A549 (cell line): ENCODE measurements at regions not wholly inside any gene's neighbourhood (a gene's known extent, or its start where the extent isn't known, plus 50 kb on each side); places are given as distances from the start of the nearest gene placed in this dataset.

Experiments
- ATAC-seq, 2 experiments: fragments of 200-7000 bp in 1 of 2; fragments of >200 bp in 1 of 2; cut with Nextera tagmentation in 1 of 2; cut with Tn5 transposase in 1 of 2; 3 replicates each; pipeline versions ENCODE4 v1.8.0 to v1.9.1; 2018 to 2020; ENCODE audit warnings: mild to moderate bottlenecking in 1 of 2, moderate library complexity in 1 of 2
- CTCF ChIA-PET: fragments of 300-600 bp; sonication (Branson Sonifier 250); formaldehyde crosslinking; extraction: SDS; loops from one replicate; lab custom pipeline; 2021; ENCODE audit warnings: antibody characterized with exemption, inconsistent platforms; lab: Yijun Ruan, JAX
- POLR2A ChIA-PET: fragments of 350-600 bp; formaldehyde crosslinking; extraction: SDS; loops from one replicate; lab custom pipeline; 2021; ENCODE audit warnings: antibody characterized with exemption, inconsistent platforms; lab: Yijun Ruan, JAX
- DNase-seq, 2 experiments: peaks; one replicate each; pipeline versions ENCODE4 v3.0.0 to v3.0.0-alpha.2; 2011 to 2016; ENCODE audit warnings: low read depth in 1 of 2, low spot score in 1 of 2
- FAIRE-seq: peaks from 2 replicates; lab custom pipeline; 2011; peaks lifted over from hg19 to GRCh38; lab: Jason Lieb, UNC
- H3K27ac ChIP-seq, 2 experiments: fragments of >200 bp; sonication (Bioruptor Twin); formaldehyde crosslinking; 3 replicates each; pipeline ENCODE4 v1.5.1; 2016 to 2017
- H3K4me1 ChIP-seq: fragments of >200 bp; sonication (Bioruptor Twin); formaldehyde crosslinking; 3 replicates; pipeline ENCODE4 v1.6.1; 2016
- H3K4me2 ChIP-seq: fragments of >200 bp; sonication (Bioruptor Twin); formaldehyde crosslinking; 3 replicates; pipeline ENCODE4 v1.6.1; 2016
- H3K4me3 ChIP-seq: fragments of >200 bp; sonication (Bioruptor Twin); formaldehyde crosslinking; 3 replicates; pipeline ENCODE4 v1.5.1; 2016
- H3K9me3 ChIP-seq: fragments of >200 bp; sonication (Bioruptor Twin); formaldehyde crosslinking; 3 replicates; pipeline ENCODE4 v1.6.1; 2016
- BHLHE40 ChIP-seq: IDR thresholded peaks from 2 replicates; pipeline ENCODE4 v1.6.1; 2012; ENCODE audit warnings: low read depth, low read length, inconsistent platforms
- CHD4 ChIP-seq: fragments of 200-600 bp; sonication (generic); IDR thresholded peaks from 2 replicates; pipeline ENCODE4 v1.6.1; 2016; ENCODE audit warnings: antibody characterized with exemption, mild to moderate bottlenecking, borderline replicate concordance
- EHF ChIP-seq: fragments of 250-450 bp; sonication (Bioruptor Pico); IDR thresholded peaks from 2 replicates; pipeline ENCODE4 v1.5.0; 2020; ENCODE audit warnings: mild to moderate bottlenecking
- EHMT2 ChIP-seq: fragments of 200-600 bp; sonication (generic); IDR thresholded peaks from 2 replicates; pipeline ENCODE4 v1.6.1; 2016; ENCODE audit warnings: antibody characterized with exemption, low read depth, mild to moderate bottlenecking, moderate library complexity
- EP300 ChIP-seq, 2 experiments: fragments of >200 bp; sonication (Bioruptor Twin); formaldehyde crosslinking; IDR thresholded peaks; 2 replicates in 1 of 2; 3 replicates in 1 of 2; pipeline ENCODE4 v1.6.1; 2016 to 2017
- FOSB ChIP-seq: fragments of 250-450 bp; sonication (Bioruptor Pico); IDR thresholded peaks from 2 replicates; pipeline ENCODE4 v1.5.0; 2020; ENCODE audit warnings: mild to moderate bottlenecking, moderate library complexity
- FOSL2 ChIP-seq, 2 experiments: fragments of 450-650 bp in 1 of 2; fragments of >200 bp in 1 of 2; sonication (Bioruptor Twin) in 1 of 2; formaldehyde crosslinking; IDR thresholded peaks; 2 replicates each; pipeline versions ENCODE4 v1.5.0 to v1.6.1; 2016 to 2020; ENCODE audit warnings: mild to moderate bottlenecking in 1 of 2, moderate library complexity in 1 of 2
- HDAC2 ChIP-seq: fragments of 200-600 bp; sonication (generic); IDR thresholded peaks from 2 replicates; pipeline ENCODE4 v1.6.1; 2016
- HOXB5 ChIP-seq: fragments of 250-450 bp; sonication (Bioruptor Pico); IDR thresholded peaks from 2 replicates; pipeline ENCODE4 v1.5.0; 2020; ENCODE audit warnings: mild to moderate bottlenecking, moderate library complexity
- JUN ChIP-seq, 2 experiments: fragments of >200 bp; sonication (Bioruptor Twin); formaldehyde crosslinking; IDR thresholded peaks; 2 replicates in 1 of 2; 3 replicates in 1 of 2; pipeline ENCODE4 v1.6.1; 2016 to 2017
- JUNB ChIP-seq: fragments of >200 bp; sonication (Bioruptor Twin); formaldehyde crosslinking; IDR thresholded peaks from 2 replicates; pipeline ENCODE4 v1.6.1; 2016
- KDM5A ChIP-seq: fragments of 200-600 bp; sonication (generic); IDR thresholded peaks from 2 replicates; pipeline ENCODE4 v1.6.1; 2016; ENCODE audit warnings: antibody characterized with exemption, mild to moderate bottlenecking
- MAZ ChIP-seq: fragments of 150-350 bp; IDR thresholded peaks from 2 replicates; pipeline ENCODE4 v1.6.1; 2014; ENCODE audit warnings: antibody characterized with exemption, low read depth, low read length, borderline replicate concordance
- MYC ChIP-seq: IDR thresholded peaks from 2 replicates; pipeline ENCODE4 v1.6.1; 2012; ENCODE audit warnings: mild to moderate bottlenecking, inconsistent platforms, low read length, improper control_type of control experiment, borderline replicate concordance
- NFE2L2 ChIP-seq: fragments of 150-350 bp; conservative IDR thresholded peaks from 2 replicates; pipeline ENCODE4 v1.6.1; 2014; ENCODE audit warnings: low read length
- NPAS2 ChIP-seq: fragments of 250-450 bp; sonication (Bioruptor Pico); IDR thresholded peaks from 2 replicates; pipeline ENCODE4 v1.8.0; 2022; ENCODE audit warnings: mild to moderate bottlenecking, moderate library complexity, borderline replicate concordance
- PHF8 ChIP-seq: fragments of 200-600 bp; sonication (generic); IDR thresholded peaks from 2 replicates; pipeline ENCODE4 v1.6.1; 2016; ENCODE audit warnings: low read depth, mild to moderate bottlenecking, antibody characterized with exemption, moderate library complexity, borderline replicate concordance
- RARB ChIP-seq: fragments of 250-450 bp; sonication (Bioruptor Pico); IDR thresholded peaks from 2 replicates; pipeline ENCODE4 v1.8.0; 2021; ENCODE audit warnings: mild to moderate bottlenecking, moderate library complexity
- RCOR1 ChIP-seq: fragments of 150-350 bp; IDR thresholded peaks from 2 replicates; pipeline ENCODE4 v1.6.1; 2014; ENCODE audit warnings: antibody characterized with exemption, low read length, low read depth
- RFX5 ChIP-seq: fragments of 450-650 bp; IDR thresholded peaks from 2 replicates; pipeline ENCODE4 v1.7.1; 2014; ENCODE audit warnings: antibody characterized with exemption, mild to moderate bottlenecking, moderate library complexity
- SMC3 ChIP-seq: fragments of >200 bp; sonication (Bioruptor Twin); formaldehyde crosslinking; IDR thresholded peaks from 3 replicates; pipeline ENCODE4 v1.6.1; 2018; ENCODE audit warnings: inconsistent platforms
- SREBF2 ChIP-seq: fragments of 450-650 bp; IDR thresholded peaks from 2 replicates; pipeline ENCODE4 v1.6.1; 2014; ENCODE audit warnings: mild to moderate bottlenecking, moderate library complexity
- WGBS: methylation state at CpG from one replicate; pipeline ENCODE4 v1.1.6; 2017; ENCODE audit errors: missing lambda C conversion rate; 5-methylcytosine and 5-hydroxymethylcytosine counted together
- TF ChIP-seq, protein P1 (sequence below): fragments of 450-650 bp; IDR thresholded peaks from 2 replicates; pipeline ENCODE4 v1.6.1; 2014; ENCODE audit warnings: antibody characterized with exemption
- TF ChIP-seq, protein P2 (sequence below): IDR thresholded peaks from 2 replicates; pipeline ENCODE4 v1.6.1; 2012

DNA sequence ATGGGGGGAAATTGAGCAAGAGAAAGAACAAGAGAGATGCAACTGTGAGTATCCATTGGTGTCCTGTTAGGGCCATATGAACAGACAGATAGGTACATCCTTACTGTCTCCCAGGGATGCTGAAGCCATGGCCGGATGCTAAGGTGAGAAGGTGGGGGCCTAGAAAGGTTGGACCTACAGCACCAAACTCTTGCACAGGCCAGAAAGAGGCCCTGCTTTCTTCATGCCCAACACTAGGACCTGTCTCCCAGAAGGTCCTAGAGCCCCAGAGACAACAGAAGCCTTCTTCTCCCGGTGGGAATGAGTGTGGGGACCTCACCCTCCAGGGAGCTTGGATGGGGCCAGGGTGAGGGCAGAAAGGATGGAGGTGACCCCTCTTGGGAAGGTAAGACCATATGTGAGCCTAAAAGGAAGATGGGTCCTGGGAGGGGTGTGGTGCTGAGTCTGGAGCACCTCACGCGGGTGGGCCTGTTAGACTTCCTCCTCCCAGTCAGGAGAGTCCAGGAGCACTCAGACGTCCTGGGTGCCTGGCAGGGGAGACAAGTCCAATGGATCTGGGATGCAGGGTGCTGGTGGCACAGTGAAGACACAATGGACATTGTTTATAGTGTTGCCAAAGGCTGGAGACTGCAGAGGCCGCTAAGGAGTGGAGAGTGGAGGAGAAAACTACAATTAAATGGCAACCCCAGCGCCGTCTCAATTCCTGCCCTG lies 265.3 kb downstream of the CYP26B1 start:
- CTCF ChIA-PET = interaction anchor here (1.8 kb wide), 2 partner anchors 9 to 41 kb away, joined by 6 to 7 read pairs; no protein-coding TSS in a partner anchor
- H3K4me2 ChIP-seq = peak overlapping the region; percentile 67
- WGBS = 80% methylated on average over 8 of the region's 8 CpGs
- ATAC-seq = no peak; a peak in 2 of 6 replicates
- H3K4me3 ChIP-seq = no peak overlapping the region
- DNase-seq = no peak
- POLR2A ChIA-PET = no interaction called here
- H3K27ac ChIP-seq = peak overlapping the region; percentile 50 to 78
- no peak for FAIRE-seq
- no peak for TF ChIP-seq JUN (IDR thresholded peaks at IDR 0.05)
- no peak for TF ChIP-seq KDM5A
- no peak for TF ChIP-seq EHF
- TF ChIP-seq RCOR1 = no peak
- TF ChIP-seq BHLHE40 = no peak
- no peak for TF ChIP-seq NPAS2 (CRISPR knock-in tag)
- no peak for TF ChIP-seq EP300 (IDR thresholded peaks at IDR 0.05)
- TF ChIP-seq, protein P1, sequence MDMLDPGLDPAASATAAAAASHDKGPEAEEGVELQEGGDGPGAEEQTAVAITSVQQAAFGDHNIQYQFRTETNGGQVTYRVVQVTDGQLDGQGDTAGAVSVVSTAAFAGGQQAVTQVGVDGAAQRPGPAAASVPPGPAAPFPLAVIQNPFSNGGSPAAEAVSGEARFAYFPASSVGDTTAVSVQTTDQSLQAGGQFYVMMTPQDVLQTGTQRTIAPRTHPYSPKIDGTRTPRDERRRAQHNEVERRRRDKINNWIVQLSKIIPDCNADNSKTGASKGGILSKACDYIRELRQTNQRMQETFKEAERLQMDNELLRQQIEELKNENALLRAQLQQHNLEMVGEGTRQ = no peak
- H3K9me3 ChIP-seq = peaks cover 21% of the 10 kb centered on the region
- peaks cover 43% of the 10 kb centered on the region for H3K4me1 ChIP-seq

DNA sequence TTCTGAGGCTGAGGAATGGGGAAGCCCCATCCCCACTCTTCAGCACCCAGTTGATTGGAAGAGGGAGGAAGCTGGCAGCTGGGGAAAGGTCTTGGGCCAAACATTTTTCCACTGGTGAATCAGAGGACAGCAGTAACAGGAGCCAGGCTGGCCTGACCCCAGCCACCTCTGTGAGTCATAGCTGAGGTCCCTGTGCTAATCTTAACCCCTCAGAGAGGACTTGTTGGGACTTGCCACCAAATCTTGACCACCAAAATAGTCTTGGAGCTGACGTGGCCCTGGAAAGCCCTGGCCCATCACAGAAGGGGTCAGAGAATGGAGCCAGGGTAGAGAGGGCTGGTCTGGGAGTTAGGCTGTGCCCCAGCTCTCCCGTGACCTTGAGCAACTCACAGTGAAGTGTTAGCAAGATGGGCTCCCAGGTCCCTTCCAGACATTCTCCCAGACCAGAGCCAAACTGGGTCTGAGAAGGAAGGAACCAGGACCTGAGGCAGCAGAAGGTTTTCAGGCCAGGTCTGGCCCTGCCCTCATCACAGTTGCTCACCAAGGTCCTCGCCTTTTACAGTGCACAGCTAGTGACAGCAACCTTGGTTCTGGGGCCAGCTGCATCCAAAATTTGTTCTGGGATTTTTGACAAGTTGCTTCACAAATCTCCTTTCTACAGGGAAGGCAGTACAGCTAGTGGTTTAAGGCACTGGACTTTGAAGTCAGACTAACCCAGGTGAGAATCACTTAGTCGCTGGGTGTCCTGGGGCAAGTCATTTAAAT lies 266.6 kb downstream of the CYP26B1 start:
- DNase-seq = peak; percentile 25 to 47
- CTCF ChIA-PET = interaction anchor here (0.7 to 2.5 kb wide), 9 partner anchors 10 to 698 kb away, joined by 3 to 6 read pairs (median 3); no protein-coding TSS in a partner anchor
- peak in 1 of 2 experiments; percentile 47; a peak in 3 of 6 replicates for ATAC-seq
- H3K9me3 ChIP-seq = peaks cover 17% of the 10 kb centered on the region
- TF ChIP-seq RFX5 (no peak), EP300 (IDR thresholded peaks at IDR 0.05) (0 out of 5 replicates have a peak, but pooled peaks of 1 of the 2 experiments have one; percentile 13), RCOR1 (no peak), KDM5A (no peak), JUNB (peak; percentile 46; the same call in 1 of the 2 replicates), MYC (no peak), FOSL2 (IDR thresholded peaks at IDR 0.05) (no peak), FOSL2 (CRISPR knock-in tag; IDR thresholded peaks at IDR 0.05) (peak; percentile 20; the same call in 1 of the 2 replicates)
- TF ChIP-seq, all 56 proteins: peak for 3
- peak overlapping the region; percentile 35 for H3K4me2 ChIP-seq
- POLR2A ChIA-PET = no interaction called here
- H3K4me3 ChIP-seq = no peak overlapping the region
- peaks cover 43% of the 10 kb centered on the region for H3K4me1 ChIP-seq
- 80% methylated on average over 4 of the region's 4 CpGs for WGBS
- no peak for FAIRE-seq
- H3K27ac ChIP-seq = peak overlapping the region; percentile 50 to 78

DNA sequence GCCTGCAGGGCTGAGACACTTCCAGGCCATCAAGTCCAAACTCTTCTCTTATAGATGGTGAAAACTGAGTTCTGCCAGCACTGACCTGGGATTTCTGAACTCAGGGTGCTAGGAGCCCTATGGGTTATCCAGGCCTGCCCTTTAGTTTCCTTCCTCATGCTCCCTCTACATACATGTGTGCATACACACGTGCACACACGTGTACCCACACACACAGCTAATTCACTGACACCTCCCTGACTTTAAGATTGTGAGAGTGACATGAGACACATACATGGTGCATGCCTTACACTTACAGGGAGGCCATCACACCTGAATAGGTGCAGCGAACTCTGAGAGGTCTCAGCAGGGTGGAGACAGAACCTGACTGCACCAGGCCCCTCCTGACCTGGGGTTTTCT lies 267.4 kb downstream of the CYP26B1 start:
- no peak for ATAC-seq
- H3K4me3 ChIP-seq = no peak overlapping the region
- peak overlapping the region; percentile 50 to 78; a peak in 5 of 6 replicates for H3K27ac ChIP-seq
- H3K4me2 ChIP-seq = peak overlapping the region; percentile 35
- WGBS = 52% methylated on average over 3 of the region's 3 CpGs
- DNase-seq = no peak
- no peak for TF ChIP-seq JUN (IDR thresholded peaks at IDR 0.05)
- no peak for TF ChIP-seq EHMT2
- no peak for TF ChIP-seq HDAC2
- no peak for TF ChIP-seq RARB (CRISPR knock-in tag)
- no peak for TF ChIP-seq EHF
- TF ChIP-seq SMC3 = no peak
- no peak for TF ChIP-seq KDM5A
- no peak for TF ChIP-seq PHF8
- TF ChIP-seq SREBF2 = no peak
- no peak for TF ChIP-seq HOXB5
- TF ChIP-seq MAZ = no peak
- no peak for TF ChIP-seq CHD4
- TF ChIP-seq, protein P2, sequence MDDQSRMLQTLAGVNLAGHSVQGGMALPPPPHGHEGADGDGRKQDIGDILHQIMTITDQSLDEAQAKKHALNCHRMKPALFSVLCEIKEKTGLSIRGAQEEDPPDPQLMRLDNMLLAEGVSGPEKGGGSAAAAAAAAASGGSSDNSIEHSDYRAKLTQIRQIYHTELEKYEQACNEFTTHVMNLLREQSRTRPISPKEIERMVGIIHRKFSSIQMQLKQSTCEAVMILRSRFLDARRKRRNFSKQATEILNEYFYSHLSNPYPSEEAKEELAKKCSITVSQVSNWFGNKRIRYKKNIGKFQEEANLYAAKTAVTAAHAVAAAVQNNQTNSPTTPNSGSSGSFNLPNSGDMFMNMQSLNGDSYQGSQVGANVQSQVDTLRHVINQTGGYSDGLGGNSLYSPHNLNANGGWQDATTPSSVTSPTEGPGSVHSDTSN = no peak
- no peak for TF ChIP-seq NFE2L2
- no peak for TF ChIP-seq FOSB (CRISPR knock-in tag)
- TF ChIP-seq, all 56 proteins: peak for 0
- Histone ChIP-seq H3K9me3 (peaks cover 10% of the 10 kb centered on the region), H3K4me1 (peaks cover 43% of the 10 kb centered on the region)
- CTCF ChIA-PET = interaction anchor here (0.8 to 2.5 kb wide), 8 partner anchors 9 to 699 kb away, joined by 3 to 6 read pairs (median 4); no protein-coding TSS in a partner anchor
- FAIRE-seq = no peak
- POLR2A ChIA-PET = no interaction called here
